ENCODE measurements at regions not wholly inside any gene's neighbourhood (a gene's known extent, or its start where the extent isn't known, plus 50 kb on each side); places are given as distances from the start of the nearest gene placed in this dataset.

GRCh38 chr6:132139611-132140010, 188.4 kb upstream of the CCN2 start:
- Histone ChIP-seq H3K36me3 (ENCODE audit: control insufficient read depth, insufficient read depth, low read length) (no peaks in the 10 kb centered on the region), H4K91ac (ENCODE audit: insufficient read depth, low read depth, low read length) (no peak overlapping the region), H3K4me1 (ENCODE audit: control insufficient read depth, insufficient read depth, low read length) (peaks cover 2% of the 10 kb centered on the region; the same call in 1 of the 2 replicates), H2BK5ac (ENCODE audit: low read depth, low read length, poor library complexity, severe bottlenecking) (no peak overlapping the region), H3K4me3 (ENCODE audit: insufficient read depth, low read depth, low read length) (no peak overlapping the region), H3K27me3 (ENCODE audit: control insufficient read depth, insufficient read depth, low read length) (no peaks in the 10 kb centered on the region), H2BK120ac (ENCODE audit: low read depth, low read length) (no peak overlapping the region), H2AFZ (replicated peaks; ENCODE audit: low read length, poor library complexity) (no peak overlapping the region), H3K4ac (ENCODE audit: low read depth, low read length) (no peak overlapping the region), H3K27ac (ENCODE audit: insufficient read depth, low read length) (no peak overlapping the region), H3K9me1 (ENCODE audit: insufficient read depth, low read length) (no peaks in the 10 kb centered on the region), H3K14ac (replicated peaks; ENCODE audit: low read depth, low read length) (no peak overlapping the region), H3K9ac (ENCODE audit: low read depth, low read length) (no peak overlapping the region), H4K8ac (ENCODE audit: low read depth in 2 of 2, low read length in 2 of 2) (no peak overlapping the region), H3K18ac (ENCODE audit: low read depth, low read length) (no peak overlapping the region), H2AK5ac (ENCODE audit: low read depth, low read length) (no peak overlapping the region), H2BK15ac (ENCODE audit: low read depth, low read length) (no peak overlapping the region), H3K23ac (ENCODE audit: low read depth, low read length) (no peak overlapping the region), H4K20me1 (ENCODE audit: insufficient read depth, low read length) (no peaks in the 10 kb centered on the region), H3K56ac (ENCODE audit: extremely low read depth, insufficient read depth, low read length) (no peak overlapping the region), H2AK9ac (replicated peaks; ENCODE audit: low read depth, low read length, poor library complexity) (no peak overlapping the region), H4K5ac (ENCODE audit: low read depth, low read length) (no peak overlapping the region), H3K79me1 (ENCODE audit: low read depth in 1 of 2, low read length in 2 of 2) (no peaks in the 10 kb centered on the region), H2BK20ac (ENCODE audit: low read depth, low read length) (no peak overlapping the region), H3K4me2 (ENCODE audit: low read depth, low read length) (no peak overlapping the region), H3K9me3 (ENCODE audit: control insufficient read depth, insufficient read depth, low read length) (no peaks in the 10 kb centered on the region)
- no peak for DNase-seq
- ATAC-seq (ENCODE audit: low read depth): no peak
- intact Hi-C loops (cut with micrococcal nuclease) (no loop called here), in situ Hi-C loops (cut with MboI; ENCODE audit: low sequenced_read_pairs) (no loop called here), dilution Hi-C loops (cut with HindIII; ENCODE audit: low sequenced_read_pairs, unreplicated experiment) (no loop called here)
- no CpG with 5 or more reads among the region's 2 CpGs for WGBS, 2 experiments (ENCODE audit: extremely low coverage in 2 of 2, insufficient read length in 1 of 2)
- TF ChIP-seq RFX5 (IDR thresholded peaks at IDR 0.05; ENCODE audit: low read depth, low read length) (no peak), CEBPB (IDR thresholded peaks at IDR 0.05; ENCODE audit: low read depth, low read length) (no peak), NFE2L2 (IDR thresholded peaks at IDR 0.05; ENCODE audit: low read depth, low read length) (no peak), MXI1 (IDR thresholded peaks at IDR 0.05; ENCODE audit: borderline replicate concordance, low read depth, low read length) (no peak)
- TF ChIP-seq, protein P1, sequence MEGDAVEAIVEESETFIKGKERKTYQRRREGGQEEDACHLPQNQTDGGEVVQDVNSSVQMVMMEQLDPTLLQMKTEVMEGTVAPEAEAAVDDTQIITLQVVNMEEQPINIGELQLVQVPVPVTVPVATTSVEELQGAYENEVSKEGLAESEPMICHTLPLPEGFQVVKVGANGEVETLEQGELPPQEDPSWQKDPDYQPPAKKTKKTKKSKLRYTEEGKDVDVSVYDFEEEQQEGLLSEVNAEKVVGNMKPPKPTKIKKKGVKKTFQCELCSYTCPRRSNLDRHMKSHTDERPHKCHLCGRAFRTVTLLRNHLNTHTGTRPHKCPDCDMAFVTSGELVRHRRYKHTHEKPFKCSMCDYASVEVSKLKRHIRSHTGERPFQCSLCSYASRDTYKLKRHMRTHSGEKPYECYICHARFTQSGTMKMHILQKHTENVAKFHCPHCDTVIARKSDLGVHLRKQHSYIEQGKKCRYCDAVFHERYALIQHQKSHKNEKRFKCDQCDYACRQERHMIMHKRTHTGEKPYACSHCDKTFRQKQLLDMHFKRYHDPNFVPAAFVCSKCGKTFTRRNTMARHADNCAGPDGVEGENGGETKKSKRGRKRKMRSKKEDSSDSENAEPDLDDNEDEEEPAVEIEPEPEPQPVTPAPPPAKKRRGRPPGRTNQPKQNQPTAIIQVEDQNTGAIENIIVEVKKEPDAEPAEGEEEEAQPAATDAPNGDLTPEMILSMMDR (conservative IDR thresholded peaks at IDR 0.05; ENCODE audit: low read depth, low read length): no peak
- ChIA-PET CTCF (no interaction called here), POLR2A (ENCODE audit: unreplicated experiment) (interaction anchor here (0.6 kb wide), 1 partner anchor 194 kb away, joined by 3 read pairs; no protein-coding TSS in a partner anchor)
- no TSS peak for BruUV-seq (replicated peaks)

Measured in IMR-90 (cell line).